HG02678 (cell line): ENCODE measurements at regions not wholly inside any gene's neighbourhood (a gene's known extent, or its start where the extent isn't known, plus 50 kb on each side); places are given as distances from the start of the nearest gene placed in this dataset.

Experiments used
- ATAC-seq: cut with Tn5 transposase; IDR thresholded peaks from one replicate; pipeline ENCODE4 v1.9.1; 2021; ENCODE audit warnings: mild to moderate bottlenecking, moderate library complexity; ENCODE audit not compliant: unreplicated experiment

DNA sequence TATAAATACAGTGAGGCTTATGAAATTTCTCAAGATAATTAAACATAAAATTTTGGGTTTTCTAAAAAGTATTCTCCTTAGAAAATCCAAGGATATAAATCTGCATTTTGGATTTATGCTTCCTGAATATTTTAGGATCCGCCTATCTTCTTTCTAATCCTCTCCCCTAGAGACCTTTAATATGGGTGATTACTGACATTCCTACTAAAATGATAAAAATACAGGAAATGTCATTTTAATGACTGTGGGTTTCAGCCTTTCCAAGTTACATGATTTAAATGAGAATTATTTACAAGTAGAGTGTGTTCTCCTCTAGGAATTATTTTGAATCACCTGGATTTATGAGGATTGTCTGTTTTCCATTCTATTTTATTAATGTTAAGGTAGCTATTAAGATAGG is 150.4 kb downstream of the C7orf25 start:
- no peak for ATAC-seq

DNA sequence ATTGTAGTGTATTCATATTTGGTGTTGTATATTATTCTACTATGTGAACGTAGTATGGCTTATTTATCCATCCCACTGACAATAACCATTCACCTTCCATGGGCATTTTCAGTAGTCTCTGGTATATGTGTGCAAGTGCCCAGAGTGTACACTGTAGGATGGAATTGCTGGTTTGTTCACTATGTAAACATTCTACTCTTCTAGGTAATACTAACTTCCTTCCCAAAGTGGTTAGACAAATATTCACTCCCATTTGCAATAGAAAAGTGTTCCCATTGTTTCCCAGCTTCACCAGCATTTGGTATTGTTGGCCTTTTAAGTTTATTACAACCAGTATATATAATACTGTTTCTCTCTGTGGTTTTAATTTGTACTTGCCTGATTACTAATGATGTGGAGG is 153.7 kb downstream of the C7orf25 start:
- no peak for ATAC-seq

DNA sequence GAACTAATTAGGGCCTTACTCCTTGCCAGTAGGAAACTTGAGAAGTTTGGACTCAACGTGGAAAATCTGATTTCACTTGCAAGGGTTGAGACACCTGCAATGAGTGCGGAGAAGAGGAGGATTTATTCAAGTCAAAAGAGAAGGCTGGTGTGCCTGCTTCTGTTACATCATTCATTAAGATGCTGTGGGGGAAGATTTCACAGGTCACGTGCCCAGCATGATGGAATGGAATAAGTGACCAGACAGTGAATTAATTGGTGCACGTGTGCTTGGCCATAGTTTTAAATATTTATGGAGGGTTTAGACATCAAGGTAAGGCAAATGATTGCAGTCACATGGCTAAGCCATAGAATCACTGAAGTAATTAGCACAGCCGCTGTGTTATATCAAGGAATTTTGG is 155.0 kb downstream of the C7orf25 start:
- ATAC-seq, result no peak

DNA sequence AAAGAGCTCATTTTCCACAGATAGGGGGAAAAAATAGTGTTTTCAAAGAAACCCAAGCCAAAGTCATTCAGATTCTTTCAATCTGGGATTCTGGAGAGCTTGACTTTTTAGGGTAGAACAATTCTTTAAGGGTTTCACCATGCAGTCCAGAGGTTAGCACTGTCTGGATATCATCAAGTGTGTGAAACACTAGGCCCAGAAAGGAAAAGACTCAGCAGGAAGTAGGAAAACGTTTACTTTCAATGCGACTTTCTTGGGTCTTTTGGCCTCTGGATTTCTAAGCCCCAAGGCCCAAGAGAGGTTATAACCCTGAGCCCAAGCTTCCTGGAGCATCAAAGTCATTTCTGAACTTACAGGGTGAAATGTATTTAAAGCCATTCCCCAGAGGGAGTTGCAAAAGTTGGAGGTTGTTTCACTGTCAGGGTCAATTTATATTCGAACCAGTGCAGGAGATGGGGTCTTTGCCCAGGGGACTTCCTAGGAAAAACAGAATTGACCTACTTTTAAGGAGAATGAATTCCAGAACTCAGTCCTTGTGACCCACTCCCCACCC is 158.0 kb downstream of the C7orf25 start:
- ATAC-seq, result no peak

DNA sequence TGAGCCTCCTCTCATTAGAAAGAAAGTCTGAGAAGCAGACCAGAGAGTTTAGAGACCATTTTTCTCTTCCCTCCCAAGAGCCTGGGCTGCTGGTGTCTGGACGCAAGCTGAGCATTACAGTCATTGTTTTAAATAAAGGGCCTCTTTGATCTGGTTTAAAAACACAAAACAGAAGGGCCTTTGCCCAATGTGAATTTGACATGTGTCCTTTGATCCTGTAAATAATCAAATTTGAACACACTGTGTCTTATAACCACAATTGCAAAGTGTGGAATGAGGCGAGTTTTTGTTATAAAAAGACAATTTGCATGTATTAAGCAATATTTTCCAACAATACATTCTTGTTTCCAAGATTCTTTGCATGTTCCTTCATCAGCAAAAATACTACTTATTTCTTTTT is 158.5 kb downstream of the C7orf25 start:
- no peak for ATAC-seq

DNA sequence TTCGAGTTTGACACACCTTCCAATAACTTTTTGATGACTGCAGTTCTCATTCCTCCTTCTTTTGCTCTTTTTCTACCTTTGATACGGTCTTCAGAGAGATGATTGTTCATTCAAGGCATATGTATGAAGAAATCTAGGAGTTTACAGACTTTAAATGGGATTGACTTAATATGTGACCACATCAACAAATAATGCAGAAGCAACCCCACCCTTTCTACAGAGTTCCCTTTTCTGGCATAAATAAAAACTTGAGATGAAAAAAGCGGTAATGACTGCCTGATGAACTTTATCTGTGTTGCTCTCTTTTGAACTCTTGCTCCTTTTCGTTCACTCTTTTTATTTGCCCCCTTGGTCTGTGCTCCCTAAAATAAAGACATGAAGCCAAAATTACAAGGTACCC is 161.7 kb downstream of the C7orf25 start:
- no peak for ATAC-seq

DNA sequence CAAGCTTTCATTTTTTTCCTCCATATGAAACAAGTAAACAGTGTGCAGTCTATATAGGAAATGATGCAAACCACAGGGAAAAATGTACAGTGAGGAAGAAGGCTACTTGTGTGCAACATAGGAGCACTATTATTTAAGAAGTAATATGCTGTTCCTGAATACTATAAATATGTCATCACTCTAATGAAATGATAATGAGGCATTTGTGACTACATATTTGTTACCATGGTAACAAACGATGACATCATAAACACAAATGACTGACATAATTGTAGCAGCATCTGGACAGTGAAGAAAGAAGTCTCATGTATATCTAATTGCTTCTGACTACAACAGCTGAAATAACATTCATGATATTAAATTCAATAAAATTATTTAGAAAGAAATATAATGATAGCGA is 164.8 kb downstream of the C7orf25 start:
- no peak for ATAC-seq

DNA sequence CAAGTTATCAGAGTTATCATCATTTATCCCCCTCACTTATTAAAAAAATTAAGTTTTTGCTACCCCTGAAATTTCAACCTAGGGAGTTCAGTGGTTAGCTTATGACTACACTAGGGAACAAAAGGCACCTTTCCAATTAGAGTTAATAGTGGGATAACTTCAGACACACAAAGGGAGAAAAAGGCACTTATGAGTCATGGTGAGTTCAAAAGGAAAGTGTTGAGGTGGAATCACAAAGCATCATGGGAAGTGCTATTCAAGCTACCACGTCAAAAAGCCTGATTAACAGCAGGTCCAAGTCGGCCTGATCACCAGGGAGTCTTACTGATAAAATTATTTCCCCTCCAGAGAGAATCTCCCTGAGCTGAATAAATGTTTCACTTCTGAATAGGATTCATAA is 165.7 kb downstream of the C7orf25 start:
- ATAC-seq, result no peak

DNA sequence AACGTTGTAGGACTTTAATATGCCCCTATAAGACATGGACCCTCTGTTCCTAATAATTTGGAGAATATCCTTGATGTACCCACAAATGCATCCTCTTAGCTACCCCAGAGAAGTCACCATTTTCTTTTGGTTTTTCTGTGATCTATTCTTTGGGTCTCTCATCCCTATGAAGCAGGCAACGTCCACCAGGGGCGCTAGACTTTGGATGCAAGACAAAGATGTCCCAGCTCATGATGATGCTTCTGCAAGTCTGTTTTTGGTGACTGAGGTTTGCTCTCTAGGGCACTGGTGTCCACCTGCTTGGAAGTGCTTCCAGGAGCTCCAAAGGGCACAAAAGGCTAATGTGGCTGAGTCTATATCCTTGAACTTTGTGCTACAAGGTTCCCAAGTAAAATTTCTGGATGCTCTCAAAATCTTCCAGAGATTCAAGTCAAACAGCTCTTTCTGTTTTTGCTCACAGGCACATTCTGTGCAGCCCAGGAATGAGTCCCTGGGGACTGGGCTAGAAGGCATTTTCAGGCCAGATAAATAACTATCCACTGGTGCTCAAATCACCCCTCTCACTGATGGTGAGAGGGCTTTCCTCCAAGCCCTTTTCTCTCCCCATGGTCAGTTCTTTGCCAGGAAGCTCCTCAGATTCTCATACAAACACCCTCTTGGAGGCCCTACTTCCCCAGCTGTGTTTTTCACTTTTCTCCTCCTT is 166.4 kb downstream of the C7orf25 start:
- no peak for ATAC-seq

DNA sequence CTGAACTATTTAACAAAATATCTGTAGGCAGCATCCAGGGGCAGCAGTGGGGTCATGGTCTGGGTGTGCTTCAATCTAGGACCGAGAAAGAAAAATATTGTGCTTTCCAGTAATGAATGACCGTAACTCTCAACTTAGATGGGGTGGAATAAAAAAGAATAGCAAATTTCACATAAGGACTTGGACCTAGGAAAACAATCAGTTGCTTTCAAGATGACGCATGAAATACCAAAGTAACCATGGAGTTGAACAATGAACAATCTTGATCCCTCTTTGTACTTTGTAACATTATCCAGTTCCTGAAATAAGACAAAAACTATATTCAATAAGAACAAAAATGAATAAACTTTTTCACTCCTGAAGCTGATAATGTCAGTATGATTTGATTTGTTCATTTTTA is 167.1 kb downstream of the C7orf25 start:
- no peak for ATAC-seq

DNA sequence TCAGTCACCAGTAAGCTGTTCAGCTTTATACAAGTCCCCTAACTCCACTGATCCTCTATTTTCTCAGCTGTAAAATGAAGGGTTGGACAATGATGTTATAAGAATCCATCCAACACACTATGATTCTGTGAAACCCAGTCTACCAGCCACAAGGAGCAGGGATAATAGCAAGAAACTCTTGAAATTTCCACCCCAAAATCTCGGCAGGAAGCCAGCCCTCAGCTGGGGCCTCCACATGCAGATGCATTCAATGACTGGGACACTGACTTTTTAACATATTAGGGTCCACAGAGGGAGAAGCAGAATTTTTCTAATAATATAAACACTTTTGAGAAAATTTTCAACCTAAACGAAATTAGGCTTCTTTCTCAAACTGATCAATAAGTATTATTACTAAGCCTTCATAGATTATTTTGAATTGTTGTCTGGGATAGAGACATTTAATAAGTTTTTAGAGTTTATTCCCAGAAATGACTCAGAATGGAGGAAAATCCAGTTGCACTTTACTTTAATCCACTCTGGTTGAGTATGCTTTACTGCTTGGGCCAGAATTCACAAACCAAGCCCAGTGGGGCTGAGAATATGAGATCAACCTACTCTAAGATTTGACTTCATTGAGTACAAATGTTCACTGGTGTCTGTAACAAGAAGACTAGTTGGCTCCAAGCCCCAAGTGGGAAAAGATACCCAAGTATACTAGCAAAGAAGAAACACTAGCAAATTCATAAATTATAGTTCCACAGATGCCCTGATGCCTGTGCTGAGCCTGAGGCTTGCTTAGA is 168.6 kb downstream of the C7orf25 start:
- no peak for ATAC-seq

DNA sequence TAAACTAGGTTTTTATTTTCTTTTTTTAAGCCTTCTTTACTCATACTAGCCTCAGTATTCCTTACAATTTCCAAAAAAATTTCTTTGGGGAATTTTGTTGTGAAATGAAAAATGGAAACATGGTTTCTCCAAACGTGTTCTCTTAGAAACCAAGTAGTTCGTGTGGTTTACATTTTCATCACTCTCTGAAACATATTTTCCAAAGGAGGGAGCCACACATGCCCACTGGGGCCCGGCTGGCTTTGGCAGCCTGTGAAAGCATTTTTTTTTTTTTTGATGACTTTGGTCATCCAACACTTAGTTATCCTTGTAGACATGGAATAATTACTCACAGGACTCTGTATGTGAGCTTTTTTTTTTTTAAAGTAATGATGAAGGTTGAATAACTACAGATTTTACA is 169.6 kb downstream of the C7orf25 start:
- ATAC-seq, result no peak

DNA sequence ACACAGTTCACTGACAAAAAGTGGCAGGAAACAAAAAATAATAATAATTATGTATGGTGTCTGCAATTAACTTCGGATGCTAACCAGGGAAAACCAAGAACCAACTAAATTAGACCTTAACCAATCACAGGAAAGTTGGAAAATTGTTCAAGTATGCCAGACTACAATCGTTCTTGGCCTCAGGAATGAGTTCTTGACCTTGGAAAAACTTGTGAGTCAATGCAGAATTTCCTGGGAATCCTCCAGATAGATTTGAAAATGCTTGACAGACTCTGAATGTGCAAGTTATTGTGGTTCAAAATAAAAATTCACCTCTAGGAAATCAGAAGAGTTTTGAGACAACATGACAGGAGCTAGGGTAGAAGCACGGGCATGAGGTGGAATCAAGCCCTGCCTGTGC is 171.5 kb downstream of the C7orf25 start:
- no peak for ATAC-seq

DNA sequence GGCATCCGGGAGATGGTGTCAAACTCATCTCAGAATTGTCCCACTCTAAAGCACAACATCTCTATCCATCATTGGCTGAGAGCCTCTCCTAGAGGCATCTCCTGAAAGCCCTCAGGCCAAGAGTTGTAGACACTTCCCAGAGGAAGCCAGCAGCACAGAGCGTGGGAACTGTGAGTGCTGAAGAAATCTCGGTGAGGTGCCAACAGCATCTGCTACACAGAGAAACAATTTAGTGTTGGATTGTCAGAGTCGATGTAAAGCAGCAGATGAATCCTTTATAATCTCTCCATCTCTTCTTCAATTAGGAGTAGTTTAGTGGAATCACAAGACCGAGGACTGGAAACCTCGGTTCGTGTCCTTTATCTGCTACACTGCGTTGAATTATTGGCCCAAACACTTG is 172.2 kb downstream of the C7orf25 start:
- no peak for ATAC-seq

DNA sequence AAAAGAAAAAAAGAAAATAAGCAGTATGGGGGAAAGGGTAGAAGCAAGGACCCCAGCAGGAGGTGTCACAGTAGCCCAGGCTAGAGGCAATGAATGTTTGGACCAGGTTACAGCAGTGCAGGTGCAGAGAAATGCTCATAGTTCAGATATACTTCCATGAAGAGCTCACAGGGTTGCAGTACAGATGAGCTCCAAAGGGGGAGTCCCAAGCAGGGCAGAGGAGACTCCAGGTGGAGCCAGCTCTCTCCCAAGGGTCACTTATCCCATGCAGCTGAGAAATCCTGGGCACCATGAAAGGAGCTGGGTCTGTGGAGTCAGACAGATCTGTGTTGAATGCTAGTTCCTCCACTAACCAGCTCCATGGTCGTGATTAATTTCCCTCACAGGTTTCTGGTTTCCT is 174.9 kb downstream of the C7orf25 start:
- ATAC-seq, result no peak

DNA sequence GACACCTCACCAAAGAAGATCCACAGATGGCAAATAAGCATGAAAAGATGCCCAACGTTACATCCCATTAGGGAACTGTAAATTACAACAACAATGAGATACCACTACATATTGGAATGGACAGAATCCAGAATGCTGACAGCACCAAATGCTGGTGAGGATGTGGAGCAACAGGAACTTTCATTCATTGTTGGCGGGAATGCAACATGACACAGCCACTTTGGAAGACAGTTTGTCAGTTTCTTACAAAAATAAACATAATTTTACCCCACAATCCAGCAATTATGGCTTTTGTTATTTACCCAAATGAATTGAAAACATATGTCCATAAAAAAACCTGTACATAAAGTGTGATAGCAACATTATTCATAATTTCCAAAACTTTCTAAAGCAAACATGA is 176.8 kb downstream of the C7orf25 start:
- ATAC-seq, result no peak

DNA sequence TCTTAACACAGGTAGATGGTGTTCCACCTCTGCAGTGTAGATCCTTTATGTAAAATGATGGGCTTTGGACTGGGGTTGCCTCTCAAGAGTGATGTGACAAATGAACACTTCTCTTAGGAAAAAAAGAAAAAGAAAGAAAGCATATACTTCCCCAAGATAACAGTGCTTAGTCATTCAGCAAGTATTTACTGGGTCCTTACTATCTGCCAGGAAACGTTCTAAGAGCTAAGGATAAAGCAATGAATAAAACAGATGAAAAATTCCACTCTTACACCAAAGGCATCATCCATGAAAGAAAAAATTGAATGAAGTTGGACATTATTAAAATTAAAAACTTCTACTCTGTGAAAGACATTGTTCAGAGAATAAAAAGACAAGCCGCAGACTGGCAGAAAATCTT is 177.3 kb downstream of the C7orf25 start:
- ATAC-seq, result no peak

DNA sequence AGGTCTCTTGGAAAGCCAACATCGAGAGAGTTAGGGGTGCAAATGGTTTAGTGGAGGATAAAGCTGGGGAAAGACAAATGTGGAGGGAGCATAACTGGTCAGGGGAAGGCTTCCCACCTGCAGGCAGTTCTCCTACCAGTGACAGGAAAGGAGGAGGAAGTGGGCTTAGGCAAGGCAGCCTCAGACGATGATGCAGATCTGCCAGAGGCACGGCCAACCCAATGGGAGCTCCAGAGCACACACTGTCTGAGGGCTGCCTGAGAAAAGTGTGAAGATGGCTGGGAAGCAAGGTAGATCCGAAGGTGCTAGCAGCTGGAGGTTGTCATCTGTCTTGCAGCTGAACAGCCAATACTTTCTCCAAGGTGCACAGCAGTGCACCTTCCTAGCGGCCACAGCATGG is 178.8 kb downstream of the C7orf25 start:
- no peak for ATAC-seq

DNA sequence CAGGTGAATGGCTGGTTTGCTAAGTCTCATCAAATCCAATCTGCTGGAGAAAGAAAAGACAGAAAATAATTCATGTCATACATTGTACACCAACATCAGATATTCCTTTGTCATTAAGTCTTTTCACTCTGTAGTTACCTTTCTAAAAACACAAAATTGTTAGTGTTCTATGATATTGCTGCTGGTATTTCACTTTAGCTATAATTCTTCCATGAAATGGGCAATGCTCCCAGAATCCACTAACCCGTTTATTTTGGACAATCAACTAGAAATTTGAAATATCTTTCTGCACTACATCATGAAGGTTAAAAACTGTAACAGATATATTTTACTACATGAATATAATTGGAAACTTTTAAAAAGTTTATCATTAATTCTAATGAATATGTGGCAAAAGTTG is 181.3 kb downstream of the C7orf25 start:
- no peak for ATAC-seq

DNA sequence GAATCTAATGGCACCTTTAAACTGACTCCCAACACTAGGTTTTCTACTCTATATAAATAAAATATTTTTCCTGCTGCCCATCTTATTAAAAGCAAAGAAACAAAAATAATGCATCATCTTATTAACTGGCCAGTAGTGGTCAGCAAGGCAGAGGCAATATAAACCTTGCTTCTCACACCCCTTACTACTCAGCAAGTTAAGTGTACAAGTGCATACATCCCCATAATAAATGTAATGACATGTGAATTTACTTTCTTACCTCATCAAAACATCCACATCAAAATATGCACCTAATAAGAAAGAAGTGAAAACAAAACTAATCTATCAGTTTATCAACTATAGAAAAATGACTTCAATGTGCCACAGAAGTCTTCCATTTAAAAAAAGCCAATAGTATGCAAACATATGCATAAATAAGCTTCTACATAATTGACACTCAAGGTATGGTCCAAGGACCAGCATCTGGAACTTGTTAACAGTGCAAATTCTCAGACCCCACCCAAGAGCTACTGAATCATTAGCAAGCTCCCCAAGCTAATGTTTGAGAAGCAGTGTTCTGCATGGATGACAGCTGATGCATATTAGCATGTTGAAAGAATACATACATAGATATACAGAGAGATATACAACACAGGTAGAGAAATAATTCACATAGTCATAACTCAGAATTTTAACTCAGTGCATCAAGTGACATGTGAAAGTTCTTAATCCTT is 182.7 kb downstream of the C7orf25 start:
- no peak for ATAC-seq

DNA sequence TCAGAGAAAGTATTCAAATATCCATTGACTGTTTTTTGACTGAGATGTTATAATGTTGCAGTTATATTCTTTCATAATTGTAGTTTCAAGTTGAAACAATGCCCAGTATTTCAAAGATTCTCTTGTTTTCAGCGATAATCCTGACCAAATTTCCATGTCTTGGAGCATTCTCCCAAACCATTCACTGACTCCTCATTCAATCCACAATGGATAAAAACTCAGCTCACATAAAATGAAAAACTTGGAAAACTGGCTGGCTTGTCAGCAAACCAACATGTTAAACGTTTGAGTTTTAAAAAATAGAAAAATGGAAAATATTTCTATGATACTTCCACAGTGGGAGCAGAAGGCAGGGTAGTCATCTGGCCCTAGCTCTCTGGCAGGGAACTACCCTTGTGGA is 184.4 kb downstream of the C7orf25 start:
- ATAC-seq, result no peak
